ENCODE measurements at regions not wholly inside any gene's neighbourhood (a gene's known extent, or its start where the extent isn't known, plus 50 kb on each side); places are given as distances from the start of the nearest gene placed in this dataset.

- no peak for DNase-seq
- peaks cover 8% of the 10 kb centered on the region for H3K27me3 Mint-ChIP-seq
- H3K4me3 Mint-ChIP-seq, result no peak overlapping the region
- no peaks in the 10 kb centered on the region for H3K36me3 Mint-ChIP-seq
- H3K27ac Mint-ChIP-seq, result no peak overlapping the region
- intact Hi-C loops (cut with micrococcal nuclease), result no loop called here
- ChIA-PET POLR2A (no interaction called here), CTCF (interaction anchor here (1.0 kb wide), 1 partner anchor 11 kb away, joined by 4 read pairs; no protein-coding TSS in a partner anchor)
- H3K4me1 Mint-ChIP-seq (ENCODE audit: low read depth), result no peaks in the 10 kb centered on the region
- no peaks in the 10 kb centered on the region for H3K9me3 Mint-ChIP-seq
These were observed 171.1 kb upstream of the IL12A start for GRCh38 chr3:159817571-159817970.

- no peak for DNase-seq
- Mint-ChIP-seq H3K4me1 (ENCODE audit: low read depth) (no peaks in the 10 kb centered on the region), H3K27ac (no peak overlapping the region), H3K36me3 (no peaks in the 10 kb centered on the region), H3K4me3 (no peak overlapping the region), H3K9me3 (no peaks in the 10 kb centered on the region), H3K27me3 (peaks cover 8% of the 10 kb centered on the region)
- intact Hi-C loops (cut with micrococcal nuclease), result no loop called here
- CTCF ChIA-PET, result interaction anchor here (0.8 to 1.0 kb wide), 2 partner anchors 10 kb away, joined by 3 to 4 read pairs; no protein-coding TSS in a partner anchor
- POLR2A ChIA-PET, result no interaction called here
These were observed 170.2 kb upstream of the IL12A start for GRCh38 chr3:159818399-159818798.

GRCh38 chr3:159818997-159819500, 169.6 kb upstream of the IL12A start:
- ChIA-PET CTCF (interaction anchor here (0.8 kb wide), 1 partner anchor 9 kb away, joined by 3 read pairs; no protein-coding TSS in a partner anchor), POLR2A (no interaction called here)
- H3K36me3 Mint-ChIP-seq, result no peaks in the 10 kb centered on the region
- no peak overlapping the region for H3K27ac Mint-ChIP-seq
- no peaks in the 10 kb centered on the region for H3K9me3 Mint-ChIP-seq
- no peak for DNase-seq
- peaks cover 8% of the 10 kb centered on the region for H3K27me3 Mint-ChIP-seq
- no peaks in the 10 kb centered on the region for H3K4me1 Mint-ChIP-seq (ENCODE audit: low read depth)
- H3K4me3 Mint-ChIP-seq, result no peak overlapping the region
- intact Hi-C loops (cut with micrococcal nuclease), result no loop called here

GRCh38 chr3:159819676-159820075, 169.0 kb upstream of the IL12A start:
- intact Hi-C loops (cut with micrococcal nuclease), result no loop called here
- H3K4me3 Mint-ChIP-seq, result no peak overlapping the region
- no peaks in the 10 kb centered on the region for H3K36me3 Mint-ChIP-seq
- H3K27me3 Mint-ChIP-seq, result peaks cover 8% of the 10 kb centered on the region
- no peaks in the 10 kb centered on the region for H3K4me1 Mint-ChIP-seq (ENCODE audit: low read depth)
- ChIA-PET POLR2A (no interaction called here), CTCF (no interaction called here)
- DNase-seq, result no peak
- no peak overlapping the region for H3K27ac Mint-ChIP-seq
- H3K9me3 Mint-ChIP-seq, result no peaks in the 10 kb centered on the region

GRCh38 chr3:159821110-159821509, 167.5 kb upstream of the IL12A start:
- DNase-seq, result no peak
- Mint-ChIP-seq H3K27ac (no peak overlapping the region), H3K9me3 (no peaks in the 10 kb centered on the region), H3K36me3 (no peaks in the 10 kb centered on the region), H3K4me3 (no peak overlapping the region), H3K4me1 (ENCODE audit: low read depth) (no peaks in the 10 kb centered on the region), H3K27me3 (peaks cover 8% of the 10 kb centered on the region)
- intact Hi-C loops (cut with micrococcal nuclease), result no loop called here
- ChIA-PET CTCF (no interaction called here), POLR2A (no interaction called here)

- Mint-ChIP-seq H3K4me3 (no peak overlapping the region), H3K36me3 (no peaks in the 10 kb centered on the region), H3K4me1 (ENCODE audit: low read depth) (no peaks in the 10 kb centered on the region), H3K27ac (no peak overlapping the region), H3K9me3 (no peaks in the 10 kb centered on the region), H3K27me3 (peaks cover 5% of the 10 kb centered on the region)
- ChIA-PET CTCF (no interaction called here), POLR2A (no interaction called here)
- intact Hi-C loops (cut with micrococcal nuclease), result no loop called here
- DNase-seq, result no peak
These were observed 166.9 kb upstream of the IL12A start for GRCh38 chr3:159821736-159822135.

GRCh38 chr3:159823780-159824179, 164.9 kb upstream of the IL12A start:
- Mint-ChIP-seq H3K27ac (no peak overlapping the region), H3K9me3 (no peaks in the 10 kb centered on the region), H3K4me1 (ENCODE audit: low read depth) (no peaks in the 10 kb centered on the region), H3K4me3 (no peak overlapping the region), H3K36me3 (no peaks in the 10 kb centered on the region), H3K27me3 (peaks cover 5% of the 10 kb centered on the region)
- intact Hi-C loops (cut with micrococcal nuclease), result no loop called here
- ChIA-PET POLR2A (no interaction called here), CTCF (no interaction called here)
- no peak for DNase-seq

GRCh38 chr3:159824333-159824732, 164.3 kb upstream of the IL12A start:
- peaks cover 5% of the 10 kb centered on the region for H3K27me3 Mint-ChIP-seq

GRCh38 chr3:159825216-159825854, 163.3 kb upstream of the IL12A start:
- H3K27me3 Mint-ChIP-seq, result peaks cover 5% of the 10 kb centered on the region
- H3K27ac Mint-ChIP-seq, result no peak overlapping the region
- DNase-seq, result no peak
- no peak overlapping the region for H3K4me3 Mint-ChIP-seq
- POLR2A ChIA-PET, result no interaction called here
- H3K4me1 Mint-ChIP-seq (ENCODE audit: low read depth), result no peaks in the 10 kb centered on the region
- no peaks in the 10 kb centered on the region for H3K9me3 Mint-ChIP-seq
- no peaks in the 10 kb centered on the region for H3K36me3 Mint-ChIP-seq
- CTCF ChIA-PET, result no interaction called here
- intact Hi-C loops (cut with micrococcal nuclease), result no loop called here

More at GRCh38 chr3:159824333-159824732, 164.3 kb upstream of the IL12A start:
- POLR2A ChIA-PET, result no interaction called here
- no peaks in the 10 kb centered on the region for H3K36me3 Mint-ChIP-seq
- DNase-seq, result no peak
- intact Hi-C loops (cut with micrococcal nuclease), result no loop called here
- H3K27ac Mint-ChIP-seq, result no peak overlapping the region
- H3K9me3 Mint-ChIP-seq, result no peaks in the 10 kb centered on the region
- no peaks in the 10 kb centered on the region for H3K4me1 Mint-ChIP-seq (ENCODE audit: low read depth)
- no peak overlapping the region for H3K4me3 Mint-ChIP-seq
- CTCF ChIA-PET, result no interaction called here

GRCh38 chr3:159828542-159828943, 160.1 kb upstream of the IL12A start:
- intact Hi-C loops (cut with micrococcal nuclease), result loop anchor here (1.0 kb wide), 1 partner anchor 178 kb away; no protein-coding TSS in a partner anchor
- no peak for DNase-seq
- Mint-ChIP-seq H3K9me3 (no peaks in the 10 kb centered on the region), H3K4me1 (ENCODE audit: low read depth) (no peaks in the 10 kb centered on the region), H3K27me3 (no peaks in the 10 kb centered on the region), H3K4me3 (no peak overlapping the region), H3K36me3 (no peaks in the 10 kb centered on the region), H3K27ac (no peak overlapping the region)
- ChIA-PET POLR2A (no interaction called here), CTCF (interaction anchor here (0.6 to 1.3 kb wide), 8 partner anchors 10 to 1056 kb away, joined by 3 to 4 read pairs (median 3); no protein-coding TSS in a partner anchor)

GRCh38 chr3:159829056-159829455, 159.6 kb upstream of the IL12A start:
- ChIA-PET CTCF (interaction anchor here (0.8 kb wide), 1 partner anchor 158 kb away, joined by 3 read pairs; no protein-coding TSS in a partner anchor), POLR2A (no interaction called here)
- H3K4me3 Mint-ChIP-seq, result no peak overlapping the region
- no peaks in the 10 kb centered on the region for H3K9me3 Mint-ChIP-seq
- H3K36me3 Mint-ChIP-seq, result no peaks in the 10 kb centered on the region
- no peak overlapping the region for H3K27ac Mint-ChIP-seq
- H3K27me3 Mint-ChIP-seq, result no peaks in the 10 kb centered on the region
- H3K4me1 Mint-ChIP-seq (ENCODE audit: low read depth), result no peaks in the 10 kb centered on the region
- intact Hi-C loops (cut with micrococcal nuclease), result no loop called here
- no peak for DNase-seq

- Mint-ChIP-seq H3K4me1 (ENCODE audit: low read depth) (no peaks in the 10 kb centered on the region), H3K4me3 (no peak overlapping the region), H3K27me3 (no peaks in the 10 kb centered on the region), H3K36me3 (no peaks in the 10 kb centered on the region), H3K27ac (no peak overlapping the region), H3K9me3 (no peaks in the 10 kb centered on the region)
- no peak for DNase-seq
- CTCF ChIA-PET, result interaction anchor here (1.3 kb wide), 1 partner anchor 165 kb away, joined by 3 read pairs; no protein-coding TSS in a partner anchor
- POLR2A ChIA-PET, result no interaction called here
- intact Hi-C loops (cut with micrococcal nuclease), result no loop called here
These were observed 159.0 kb upstream of the IL12A start for GRCh38 chr3:159829539-159830227.

All from activated CD4-positive, alpha-beta memory T cell treated with anti-CD3 and anti-CD28 coated beads for 36 hours (primary cell).